Adipocyte (in vitro differentiated cells): ENCODE measurements at regions not wholly inside any gene's neighbourhood (a gene's known extent, or its start where the extent isn't known, plus 50 kb on each side); places are given as distances from the start of the nearest gene placed in this dataset.
A peak's percentile ranks its signal among the peaks of the same experiment; 100 is the strongest.

Experiments
- DNase-seq: peaks from one replicate; pipeline ENCODE4 v3.0.0-alpha.2; 2015; ENCODE audit warnings: low read depth
- H3K27me3 ChIP-seq: replicated peaks from 2 replicates; pipeline ENCODE4 v1.7.0; 2013; ENCODE audit warnings: mild to moderate bottlenecking, low read length, moderate library complexity; ENCODE audit not compliant: control insufficient read depth, insufficient read depth
- H3K36me3 ChIP-seq: 2 replicates; pipeline ENCODE4 v1.7.0; 2013; ENCODE audit warnings: low read length, mild to moderate bottlenecking, moderate library complexity; ENCODE audit not compliant: control insufficient read depth, insufficient read depth, severe bottlenecking
- H3K4me1 ChIP-seq: 2 replicates; pipeline ENCODE4 v1.7.0; 2013; ENCODE audit warnings: mild to moderate bottlenecking, low read length, moderate library complexity; ENCODE audit not compliant: control insufficient read depth, insufficient read depth
- H3K4me3 ChIP-seq: 2 replicates; pipeline ENCODE4 v1.7.0; 2013; ENCODE audit warnings: mild to moderate bottlenecking, low read length, moderate library complexity
- H3K9ac ChIP-seq: 2 replicates; pipeline ENCODE4 v1.7.0; 2013; ENCODE audit warnings: mild to moderate bottlenecking, low read length, moderate library complexity
- H3K9me3 ChIP-seq: 2 replicates; pipeline ENCODE4 v1.7.0; 2013; ENCODE audit warnings: mild to moderate bottlenecking, low read length, moderate library complexity; ENCODE audit not compliant: control insufficient read depth

- no peak for DNase-seq
- Histone ChIP-seq H3K9me3 (no peaks in the 10 kb centered on the region), H3K4me3 (no peak overlapping the region), H3K9ac (no peak overlapping the region), H3K36me3 (no peaks in the 10 kb centered on the region), H3K4me1 (peaks cover 7% of the 10 kb centered on the region), H3K27me3 (peaks cover 23% of the 10 kb centered on the region)
Observed at GRCh38 chr10:29186221-29186620, 102.6 kb upstream of the LYZL1 start.

- peaks cover 7% of the 10 kb centered on the region for H3K4me1 ChIP-seq
- H3K36me3 ChIP-seq, result no peaks in the 10 kb centered on the region
- H3K4me3 ChIP-seq, result no peak overlapping the region
- H3K27me3 ChIP-seq, result peaks cover 41% of the 10 kb centered on the region
- no peaks in the 10 kb centered on the region for H3K9me3 ChIP-seq
- DNase-seq, result peak; percentile 15
- no peak overlapping the region for H3K9ac ChIP-seq
Observed at GRCh38 chr10:29189256-29189655, 99.6 kb upstream of the LYZL1 start.

DNA sequence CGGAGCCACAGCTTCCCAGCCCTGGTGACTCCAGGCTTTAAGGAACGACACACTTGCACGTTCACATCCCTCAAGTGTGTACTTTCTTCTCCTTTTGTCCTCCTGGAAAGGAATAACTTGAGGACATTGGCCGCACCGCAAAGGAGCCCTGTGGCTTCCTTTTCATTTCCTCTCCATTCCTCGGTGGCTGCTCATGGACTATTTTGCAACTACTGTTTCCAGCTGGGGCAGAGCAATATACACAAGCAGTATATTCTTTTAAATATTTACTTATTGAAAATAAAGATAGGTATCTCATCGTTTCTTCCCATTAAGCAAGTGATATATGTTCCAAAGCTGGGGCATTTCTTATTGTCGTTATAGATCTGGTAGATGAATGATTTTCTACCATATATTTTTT, 97.2 kb upstream of the LYZL1 start:
- Histone ChIP-seq H3K9ac (no peak overlapping the region), H3K9me3 (peaks cover 11% of the 10 kb centered on the region), H3K27me3 (peaks cover 43% of the 10 kb centered on the region), H3K36me3 (no peaks in the 10 kb centered on the region), H3K4me1 (peaks cover 7% of the 10 kb centered on the region), H3K4me3 (no peak overlapping the region)
- peak; percentile 15 for DNase-seq

GRCh38 chr10:29199339-29199738, 89.5 kb upstream of the LYZL1 start:
- Histone ChIP-seq H3K9ac (no peak overlapping the region), H3K27me3 (peaks cover 33% of the 10 kb centered on the region), H3K36me3 (no peaks in the 10 kb centered on the region), H3K4me1 (no peaks in the 10 kb centered on the region), H3K9me3 (peaks cover 11% of the 10 kb centered on the region), H3K4me3 (no peak overlapping the region)
- DNase-seq, result no peak

GRCh38 chr10:29199941-29200679, 88.8 kb upstream of the LYZL1 start:
- Histone ChIP-seq H3K9me3 (peaks cover 5% of the 10 kb centered on the region), H3K4me3 (no peak overlapping the region), H3K36me3 (no peaks in the 10 kb centered on the region), H3K27me3 (peaks cover 30% of the 10 kb centered on the region), H3K4me1 (no peaks in the 10 kb centered on the region), H3K9ac (no peak overlapping the region)
- DNase-seq, result peak; percentile 36

DNA sequence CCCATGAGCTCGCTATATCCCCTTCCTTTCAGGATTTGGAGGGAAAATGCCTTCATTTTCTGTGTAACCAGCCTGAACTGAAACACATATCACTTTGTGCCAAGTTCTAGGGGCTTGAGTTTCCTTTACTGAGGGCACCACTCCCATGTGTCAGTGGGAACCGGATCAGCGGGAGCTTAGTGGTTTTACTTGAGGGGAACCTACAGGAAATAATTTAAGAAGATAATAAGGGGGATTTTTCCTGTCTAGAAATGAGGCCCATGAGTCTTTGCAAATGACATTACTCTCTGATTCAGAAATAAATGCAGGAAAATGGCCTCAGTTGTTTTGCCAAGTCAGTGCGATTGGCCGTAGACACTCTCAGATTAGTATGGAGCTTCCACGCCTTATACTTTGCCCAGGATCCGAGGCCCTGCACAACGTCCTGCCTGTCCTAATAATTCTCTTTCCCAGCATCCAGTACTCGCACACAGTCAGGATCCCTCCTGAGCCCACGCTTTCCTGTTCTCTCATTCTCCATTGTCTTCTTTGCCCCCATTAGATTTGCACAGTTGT, 86.4 kb upstream of the LYZL1 start:
- H3K9ac ChIP-seq, result no peak overlapping the region
- H3K4me1 ChIP-seq, result no peaks in the 10 kb centered on the region
- no peak for DNase-seq
- H3K36me3 ChIP-seq, result no peaks in the 10 kb centered on the region
- H3K4me3 ChIP-seq, result no peak overlapping the region
- H3K27me3 ChIP-seq, result peaks cover 33% of the 10 kb centered on the region
- peaks cover 2% of the 10 kb centered on the region for H3K9me3 ChIP-seq

GRCh38 chr10:29203432-29203831, 85.4 kb upstream of the LYZL1 start:
- H3K27me3 ChIP-seq, result peaks cover 36% of the 10 kb centered on the region
- no peak for DNase-seq
- no peak overlapping the region for H3K4me3 ChIP-seq
- H3K36me3 ChIP-seq, result no peaks in the 10 kb centered on the region
- H3K9ac ChIP-seq, result no peak overlapping the region
- peaks cover 11% of the 10 kb centered on the region for H3K9me3 ChIP-seq
- H3K4me1 ChIP-seq, result no peaks in the 10 kb centered on the region

- Histone ChIP-seq H3K36me3 (no peaks in the 10 kb centered on the region), H3K9ac (no peak overlapping the region), H3K27me3 (peaks cover 36% of the 10 kb centered on the region), H3K9me3 (peaks cover 17% of the 10 kb centered on the region), H3K4me3 (no peak overlapping the region), H3K4me1 (no peaks in the 10 kb centered on the region)
- DNase-seq, result no peak
Observed at GRCh38 chr10:29204070-29204800, 84.6 kb upstream of the LYZL1 start.

- Histone ChIP-seq H3K36me3 (no peaks in the 10 kb centered on the region), H3K27me3 (peaks cover 36% of the 10 kb centered on the region), H3K4me3 (no peak overlapping the region), H3K4me1 (no peaks in the 10 kb centered on the region), H3K9me3 (peaks cover 29% of the 10 kb centered on the region), H3K9ac (no peak overlapping the region)
- peak; percentile 42 for DNase-seq
Observed at GRCh38 chr10:29205787-29206186, 83.1 kb upstream of the LYZL1 start.

- no peak overlapping the region for H3K4me3 ChIP-seq
- H3K9ac ChIP-seq, result no peak overlapping the region
- H3K36me3 ChIP-seq, result no peaks in the 10 kb centered on the region
- H3K27me3 ChIP-seq, result peaks cover 26% of the 10 kb centered on the region
- no peak for DNase-seq
- H3K9me3 ChIP-seq, result peaks cover 34% of the 10 kb centered on the region
- no peaks in the 10 kb centered on the region for H3K4me1 ChIP-seq
Observed at GRCh38 chr10:29208845-29209244, 80.0 kb upstream of the LYZL1 start.

DNA sequence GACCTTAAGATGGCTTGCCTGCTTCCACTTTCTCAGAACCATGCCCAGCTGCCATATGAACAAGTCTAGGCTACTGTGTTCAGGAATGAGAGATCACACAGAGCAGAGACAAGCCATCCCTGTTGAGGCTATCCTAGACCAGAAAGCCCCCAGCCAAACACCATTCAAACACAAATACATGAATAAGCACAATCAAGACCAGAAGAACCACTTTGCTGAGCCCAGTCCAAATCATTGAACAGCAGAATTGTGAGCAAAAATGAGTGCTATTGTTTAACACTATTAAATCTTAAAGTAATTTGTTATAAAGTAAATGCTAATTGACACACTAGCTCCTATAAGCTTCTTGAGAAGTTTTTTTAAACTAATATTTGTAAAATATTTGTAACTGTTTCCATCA, 79.0 kb upstream of the LYZL1 start:
- no peak for DNase-seq
- no peak overlapping the region for H3K9ac ChIP-seq
- H3K9me3 ChIP-seq, result peaks cover 34% of the 10 kb centered on the region
- H3K36me3 ChIP-seq, result no peaks in the 10 kb centered on the region
- peaks cover 21% of the 10 kb centered on the region for H3K27me3 ChIP-seq
- H3K4me1 ChIP-seq, result no peaks in the 10 kb centered on the region
- peak overlapping the region; percentile 2 for H3K4me3 ChIP-seq
